ENCODE measurements at regions not wholly inside any gene's neighbourhood (a gene's known extent, or its start where the extent isn't known, plus 50 kb on each side); places are given as distances from the start of the nearest gene placed in this dataset.
"Not testable (repeated sequence)": the region's sequence is repeated elsewhere in the genome, so short reads cannot be mapped to it uniquely, and the experiment has no call there.

- TF ChIP-seq, protein P1, sequence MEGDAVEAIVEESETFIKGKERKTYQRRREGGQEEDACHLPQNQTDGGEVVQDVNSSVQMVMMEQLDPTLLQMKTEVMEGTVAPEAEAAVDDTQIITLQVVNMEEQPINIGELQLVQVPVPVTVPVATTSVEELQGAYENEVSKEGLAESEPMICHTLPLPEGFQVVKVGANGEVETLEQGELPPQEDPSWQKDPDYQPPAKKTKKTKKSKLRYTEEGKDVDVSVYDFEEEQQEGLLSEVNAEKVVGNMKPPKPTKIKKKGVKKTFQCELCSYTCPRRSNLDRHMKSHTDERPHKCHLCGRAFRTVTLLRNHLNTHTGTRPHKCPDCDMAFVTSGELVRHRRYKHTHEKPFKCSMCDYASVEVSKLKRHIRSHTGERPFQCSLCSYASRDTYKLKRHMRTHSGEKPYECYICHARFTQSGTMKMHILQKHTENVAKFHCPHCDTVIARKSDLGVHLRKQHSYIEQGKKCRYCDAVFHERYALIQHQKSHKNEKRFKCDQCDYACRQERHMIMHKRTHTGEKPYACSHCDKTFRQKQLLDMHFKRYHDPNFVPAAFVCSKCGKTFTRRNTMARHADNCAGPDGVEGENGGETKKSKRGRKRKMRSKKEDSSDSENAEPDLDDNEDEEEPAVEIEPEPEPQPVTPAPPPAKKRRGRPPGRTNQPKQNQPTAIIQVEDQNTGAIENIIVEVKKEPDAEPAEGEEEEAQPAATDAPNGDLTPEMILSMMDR (IDR thresholded peaks at IDR 0.05; ENCODE audit: low read depth, low read length, poor library complexity, severe bottlenecking): no peak
- Histone ChIP-seq H3K9me3 (ENCODE audit: control insufficient read depth, insufficient read depth, low read length) (no peaks in the 10 kb centered on the region), H3K36me3 (ENCODE audit: control insufficient read depth, low read length) (no peaks in the 10 kb centered on the region), H3K4me3 (ENCODE audit: low read length) (no peak overlapping the region), H3K4me2 (ENCODE audit: low read length) (no peak overlapping the region), H3K27ac (ENCODE audit: low read depth, low read length) (no peak overlapping the region), H3K4me1 (ENCODE audit: control insufficient read depth, low read length) (no peaks in the 10 kb centered on the region), H3K9me2 (replicated peaks; ENCODE audit: control insufficient read depth, low read length) (no peaks in the 10 kb centered on the region; the same call in 1 of the 2 replicates), H3K79me2 (ENCODE audit: control insufficient read depth, low read length) (no peaks in the 10 kb centered on the region), H3K27me3 (ENCODE audit: control insufficient read depth, low read length) (no peaks in the 10 kb centered on the region), H3F3A (ENCODE audit: control insufficient read depth, insufficient read depth) (no peaks in the 10 kb centered on the region), H4K20me1 (ENCODE audit: control insufficient read depth, insufficient read depth, low read depth, low read length) (no peaks in the 10 kb centered on the region)
Observed at GRCh38 chr7:110507369-110507768, 583.6 kb upstream of the LRRN3 start.

GRCh38 chr7:110507832-110508231 lies 583.1 kb upstream of the LRRN3 start:
- H3F3A ChIP-seq (ENCODE audit: control insufficient read depth, insufficient read depth): no peaks in the 10 kb centered on the region
- H3K4me3 ChIP-seq (ENCODE audit: low read length): no peak overlapping the region
- no peaks in the 10 kb centered on the region for H3K36me3 ChIP-seq (ENCODE audit: control insufficient read depth, low read length)
- H3K27me3 ChIP-seq (ENCODE audit: control insufficient read depth, low read length): no peaks in the 10 kb centered on the region
- no peaks in the 10 kb centered on the region for H4K20me1 ChIP-seq (ENCODE audit: control insufficient read depth, insufficient read depth, low read depth, low read length)
- no peak overlapping the region for H3K27ac ChIP-seq (ENCODE audit: low read depth, low read length)
- H3K9me2 ChIP-seq (replicated peaks; ENCODE audit: control insufficient read depth, low read length): no peaks in the 10 kb centered on the region; the same call in 1 of the 2 replicates
- H3K79me2 ChIP-seq (ENCODE audit: control insufficient read depth, low read length): no peaks in the 10 kb centered on the region
- H3K4me2 ChIP-seq (ENCODE audit: low read length): no peak overlapping the region
- no peaks in the 10 kb centered on the region for H3K4me1 ChIP-seq (ENCODE audit: control insufficient read depth, low read length)
- TF ChIP-seq EZH2phosphoT487 (IDR thresholded peaks at IDR 0.05; ENCODE audit: borderline replicate concordance, low read length): no peak
- TF ChIP-seq, protein P1 (IDR thresholded peaks at IDR 0.05; ENCODE audit: low read depth, low read length, poor library complexity, severe bottlenecking): no peak
- no peaks in the 10 kb centered on the region for H3K9me3 ChIP-seq (ENCODE audit: control insufficient read depth, insufficient read depth, low read length)

GRCh38 chr7:110514975-110515551 lies 575.9 kb upstream of the LRRN3 start:
- H3K4me1 ChIP-seq (ENCODE audit: control insufficient read depth, low read length); H3K27me3 ChIP-seq (ENCODE audit: control insufficient read depth, low read length); H3K27ac ChIP-seq (ENCODE audit: low read depth, low read length); H3K79me2 ChIP-seq (ENCODE audit: control insufficient read depth, low read length); H3F3A ChIP-seq (ENCODE audit: control insufficient read depth, insufficient read depth); H3K4me2 ChIP-seq (ENCODE audit: low read length); H3K4me3 ChIP-seq (ENCODE audit: low read length); H3K36me3 ChIP-seq (ENCODE audit: control insufficient read depth, low read length); H4K20me1 ChIP-seq (ENCODE audit: control insufficient read depth, insufficient read depth, low read depth, low read length); H3K9me2 ChIP-seq (replicated peaks; ENCODE audit: control insufficient read depth, low read length); H3K9me3 ChIP-seq (ENCODE audit: control insufficient read depth, insufficient read depth, low read length): not testable (repeated sequence)

- Histone ChIP-seq H3K4me2 (ENCODE audit: low read length) (no peak overlapping the region), H3K27me3 (ENCODE audit: control insufficient read depth, low read length) (no peaks in the 10 kb centered on the region), H3K9me3 (ENCODE audit: control insufficient read depth, insufficient read depth, low read length) (peaks cover 4% of the 10 kb centered on the region; the same call in 1 of the 2 replicates), H3K4me1 (ENCODE audit: control insufficient read depth, low read length) (no peaks in the 10 kb centered on the region), H3K27ac (ENCODE audit: low read depth, low read length) (no peak overlapping the region), H3F3A (ENCODE audit: control insufficient read depth, insufficient read depth) (no peaks in the 10 kb centered on the region), H3K9me2 (replicated peaks; ENCODE audit: control insufficient read depth, low read length) (no peaks in the 10 kb centered on the region), H3K79me2 (ENCODE audit: control insufficient read depth, low read length) (no peaks in the 10 kb centered on the region), H3K36me3 (ENCODE audit: control insufficient read depth, low read length) (no peaks in the 10 kb centered on the region), H4K20me1 (ENCODE audit: control insufficient read depth, insufficient read depth, low read depth, low read length) (no peaks in the 10 kb centered on the region), H3K4me3 (ENCODE audit: low read length) (no peak overlapping the region)
- no peak for TF ChIP-seq EZH2phosphoT487 (IDR thresholded peaks at IDR 0.05; ENCODE audit: borderline replicate concordance, low read length)
- TF ChIP-seq, protein P1 (IDR thresholded peaks at IDR 0.05; ENCODE audit: low read depth, low read length, poor library complexity, severe bottlenecking): no peak
Observed at GRCh38 chr7:110519851-110520250, 571.1 kb upstream of the LRRN3 start.
